Upper lobe of left lung (tissue), 4 donors: ENCODE measurements at regions not wholly inside any gene's neighbourhood (a gene's known extent, or its start where the extent isn't known, plus 50 kb on each side); places are given as distances from the start of the nearest gene placed in this dataset.

Experiments used
- EP300 ChIP-seq, 4 donors: sonication (generic); formaldehyde crosslinking; IDR thresholded peaks; one replicate each; pipeline ENCODE4 v1.5.1; 2017; ENCODE audit warnings: antibody characterized with exemption in 4 of 4, control low read depth in 2 of 4
- POLR2A ChIP-seq, 4 donors: fragments of 450-650 bp; IDR thresholded peaks; one replicate each; pipeline ENCODE4 v1.5.1; 2016 to 2017; ENCODE audit warnings: antibody characterized with exemption in 4 of 4, mild to moderate bottlenecking in 2 of 4
- POLR2AphosphoS5 ChIP-seq, 2 donors: sonication (generic); formaldehyde crosslinking; IDR thresholded peaks; one replicate each; pipeline ENCODE4 v1.5.1; 2017; ENCODE audit warnings: antibody characterized with exemption in 2 of 2
- TF ChIP-seq, protein P1 (sequence below), 6 experiments: fragments of 450-650 bp in 4 of 6; fragments of 200-600 bp in 2 of 6; sonication (generic) in 2 of 6; IDR thresholded peaks; one replicate each; pipeline ENCODE4 v1.5.1; 2016 to 2019; ENCODE audit warnings: antibody characterized with exemption in 6 of 6

DNA sequence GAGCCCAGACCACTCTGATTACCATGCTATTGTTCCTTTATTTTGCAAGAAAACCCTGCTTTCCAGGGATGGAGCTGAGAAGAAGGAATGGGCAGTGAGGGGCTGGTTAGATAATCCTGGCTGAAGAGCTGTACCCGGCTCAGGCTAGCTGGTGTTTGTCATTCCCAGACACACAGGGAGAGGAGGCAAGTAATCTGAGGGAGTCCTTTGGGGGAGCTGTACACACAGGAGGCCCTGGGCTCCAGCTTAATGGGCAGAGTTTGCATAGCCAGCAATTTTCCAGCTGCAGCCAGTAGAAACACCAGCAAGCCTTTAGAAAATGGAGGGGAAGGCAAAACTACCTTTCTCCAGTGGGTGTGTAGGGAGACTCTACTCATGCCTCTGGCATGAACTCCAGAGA, 259.3 kb downstream of the SOX11 start:
- TF ChIP-seq POLR2AphosphoS5 (IDR thresholded peaks at IDR 0.05) (no peak), POLR2A (IDR thresholded peaks at IDR 0.05) (no peak), EP300 (IDR thresholded peaks at IDR 0.05) (no peak)
- TF ChIP-seq, protein P1, sequence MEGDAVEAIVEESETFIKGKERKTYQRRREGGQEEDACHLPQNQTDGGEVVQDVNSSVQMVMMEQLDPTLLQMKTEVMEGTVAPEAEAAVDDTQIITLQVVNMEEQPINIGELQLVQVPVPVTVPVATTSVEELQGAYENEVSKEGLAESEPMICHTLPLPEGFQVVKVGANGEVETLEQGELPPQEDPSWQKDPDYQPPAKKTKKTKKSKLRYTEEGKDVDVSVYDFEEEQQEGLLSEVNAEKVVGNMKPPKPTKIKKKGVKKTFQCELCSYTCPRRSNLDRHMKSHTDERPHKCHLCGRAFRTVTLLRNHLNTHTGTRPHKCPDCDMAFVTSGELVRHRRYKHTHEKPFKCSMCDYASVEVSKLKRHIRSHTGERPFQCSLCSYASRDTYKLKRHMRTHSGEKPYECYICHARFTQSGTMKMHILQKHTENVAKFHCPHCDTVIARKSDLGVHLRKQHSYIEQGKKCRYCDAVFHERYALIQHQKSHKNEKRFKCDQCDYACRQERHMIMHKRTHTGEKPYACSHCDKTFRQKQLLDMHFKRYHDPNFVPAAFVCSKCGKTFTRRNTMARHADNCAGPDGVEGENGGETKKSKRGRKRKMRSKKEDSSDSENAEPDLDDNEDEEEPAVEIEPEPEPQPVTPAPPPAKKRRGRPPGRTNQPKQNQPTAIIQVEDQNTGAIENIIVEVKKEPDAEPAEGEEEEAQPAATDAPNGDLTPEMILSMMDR (IDR thresholded peaks at IDR 0.05), result no peak
